GM18907 (cell line): ENCODE measurements at regions not wholly inside any gene's neighbourhood (a gene's known extent, or its start where the extent isn't known, plus 50 kb on each side); places are given as distances from the start of the nearest gene placed in this dataset.

Experiments used
- ATAC-seq: cut with Tn5 transposase; IDR thresholded peaks from one replicate; pipeline ENCODE4 v1.9.1; 2021; ENCODE audit warnings: mild to moderate bottlenecking, moderate library complexity; ENCODE audit not compliant: unreplicated experiment

DNA sequence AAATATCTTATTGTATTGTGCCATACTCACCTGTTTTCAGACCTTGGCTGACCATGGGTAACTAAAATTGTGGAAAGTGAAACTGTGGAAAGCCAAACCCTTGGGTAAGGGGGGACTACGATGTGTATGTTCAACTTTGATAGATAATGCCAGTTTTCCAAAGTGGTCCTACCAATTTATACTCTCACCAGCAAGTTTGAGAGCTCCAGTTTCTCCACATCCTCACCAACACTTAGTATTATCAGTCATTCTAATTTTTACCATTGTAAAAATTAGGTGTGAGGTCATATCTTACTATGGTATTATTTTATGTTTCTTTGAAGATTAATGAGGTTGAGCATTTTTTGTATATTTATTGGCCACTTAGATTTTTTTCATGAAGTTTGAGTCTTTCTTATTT lies 346.9 kb upstream of the PODXL start:
- no peak for ATAC-seq

DNA sequence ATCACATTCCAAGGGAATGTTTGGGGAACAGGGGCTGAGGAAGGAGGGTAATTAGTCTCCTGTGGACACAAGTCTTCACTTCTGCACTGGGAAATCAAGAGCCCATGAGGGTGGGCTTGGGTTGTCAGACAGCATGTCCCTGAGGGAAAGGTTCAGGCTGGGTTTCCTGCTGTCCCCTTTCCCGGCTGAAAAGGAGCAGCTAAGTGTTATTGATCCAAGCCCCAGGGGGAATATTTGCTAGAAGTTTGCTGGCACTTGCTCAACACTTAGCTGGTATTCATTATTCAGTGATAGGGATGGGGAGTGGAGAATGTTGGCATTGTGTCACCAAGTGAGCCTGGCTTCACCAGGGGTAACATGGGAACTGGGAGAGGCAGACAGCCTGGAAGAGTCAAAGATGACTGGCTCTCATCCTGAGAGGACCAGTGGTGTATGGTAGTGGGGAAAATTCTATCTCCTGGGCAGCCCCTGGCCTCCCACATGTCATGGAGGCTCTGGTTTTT lies 344.4 kb upstream of the PODXL start:
- ATAC-seq, result no peak

DNA sequence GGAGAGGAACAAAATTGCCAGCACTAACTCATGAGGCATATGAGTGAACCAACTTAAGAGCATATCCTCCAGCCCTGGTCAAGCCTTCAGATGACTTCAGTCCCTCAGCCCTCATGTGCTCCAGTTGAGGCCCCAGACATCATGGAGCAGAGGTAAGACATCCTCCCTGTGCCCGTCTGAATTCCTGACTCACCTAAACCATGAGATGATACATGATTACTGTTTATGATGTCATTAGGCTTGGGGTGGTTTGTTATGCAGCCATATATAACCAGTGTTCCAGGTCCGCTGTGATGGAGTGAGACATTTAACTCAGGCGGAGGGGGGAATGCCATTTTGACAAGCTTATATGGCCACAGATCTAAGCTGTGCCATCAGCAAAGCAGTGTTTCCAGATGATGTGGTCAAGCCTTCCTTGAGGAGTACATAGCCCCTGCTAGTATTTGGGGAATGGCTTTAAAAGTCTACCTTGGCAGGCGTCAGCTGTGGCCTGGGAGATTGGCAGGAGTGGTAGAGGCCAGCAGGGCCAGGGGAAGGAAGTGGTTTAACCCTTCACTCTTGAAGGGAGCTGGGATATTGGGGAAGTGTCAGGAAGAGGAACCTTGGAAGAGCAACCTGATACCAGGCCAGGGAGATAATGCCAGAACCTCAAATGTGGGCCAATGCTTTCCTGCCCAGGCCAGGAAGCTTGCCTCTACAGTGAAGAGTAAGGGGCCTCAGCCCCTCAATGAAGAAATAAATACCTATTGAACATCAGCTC lies 343.0 kb upstream of the PODXL start:
- ATAC-seq, result no peak

DNA sequence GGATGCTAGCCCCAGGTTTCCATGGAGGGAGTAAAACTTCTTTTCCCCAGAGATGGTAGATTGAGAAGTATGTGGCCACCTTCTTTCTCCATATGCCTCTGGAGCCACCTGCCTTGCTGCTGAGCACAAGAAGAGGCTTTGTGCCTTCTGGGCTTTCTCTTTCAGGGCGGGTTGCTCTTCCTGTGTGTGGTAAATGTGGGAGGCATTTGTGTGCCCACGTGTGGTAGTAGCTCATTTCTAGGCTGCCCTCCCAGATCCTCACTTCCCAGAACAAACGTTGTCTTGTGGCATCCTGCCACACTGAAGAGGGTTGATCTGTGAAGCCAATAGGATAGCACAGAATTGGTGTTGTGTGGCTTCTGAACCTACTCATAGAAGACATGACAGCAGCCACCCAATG lies 342.0 kb upstream of the PODXL start:
- ATAC-seq, result no peak

DNA sequence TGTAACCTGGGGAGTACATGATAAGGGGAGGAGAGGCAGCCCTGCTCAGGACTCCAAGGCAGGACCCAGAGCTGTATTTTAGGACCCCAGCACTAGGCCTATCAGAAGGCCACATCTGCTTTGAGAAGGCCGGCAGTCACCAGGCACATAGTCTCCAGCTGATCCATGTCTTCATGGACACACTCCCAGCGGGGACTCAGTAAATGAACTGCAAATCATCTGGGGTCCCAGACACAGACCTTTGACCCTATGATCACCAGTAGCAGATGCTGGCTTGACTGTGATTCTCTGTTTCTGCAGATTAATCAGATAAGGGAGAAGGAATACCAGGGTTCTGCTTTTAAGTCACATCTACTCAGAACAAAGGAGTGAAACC lies 341.4 kb upstream of the PODXL start:
- ATAC-seq, result no peak

DNA sequence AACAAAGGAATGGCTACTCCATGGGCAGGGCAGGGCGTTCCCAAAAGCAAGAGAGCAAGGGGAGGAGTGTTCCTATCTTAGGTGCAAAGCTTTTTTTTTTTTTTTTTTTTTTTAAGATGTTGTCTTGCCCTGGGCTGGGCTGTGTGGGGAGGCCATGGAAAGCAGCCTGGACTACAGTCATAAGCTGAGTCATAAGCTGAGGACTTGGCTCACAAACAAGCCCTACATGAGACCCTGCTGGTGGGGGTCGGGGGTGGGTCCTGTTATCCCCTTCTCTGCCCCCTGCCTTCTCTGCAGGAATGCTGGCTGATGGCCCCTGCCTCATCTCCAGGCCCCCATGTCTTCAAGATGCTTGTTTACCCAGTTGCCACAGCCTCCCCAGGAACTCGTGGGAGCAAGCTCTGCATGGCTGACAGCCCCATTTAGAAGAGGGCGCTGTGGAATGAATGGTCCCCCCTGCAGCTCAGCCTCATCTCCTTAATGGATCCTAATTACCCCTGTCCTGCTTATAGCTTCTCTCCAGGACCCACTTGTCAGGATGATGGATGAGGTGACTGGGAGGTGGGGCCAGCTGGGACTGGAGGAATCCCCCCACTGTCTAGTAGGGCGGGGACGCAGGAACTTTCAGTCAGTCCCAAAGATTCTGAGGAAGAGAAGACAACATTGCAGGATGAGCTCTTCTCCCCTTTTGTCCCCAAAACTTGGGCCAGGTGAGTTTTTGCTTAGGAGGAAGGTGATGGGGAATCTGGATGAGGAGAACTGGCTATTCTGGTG lies 340.8 kb upstream of the PODXL start:
- ATAC-seq, result no peak

DNA sequence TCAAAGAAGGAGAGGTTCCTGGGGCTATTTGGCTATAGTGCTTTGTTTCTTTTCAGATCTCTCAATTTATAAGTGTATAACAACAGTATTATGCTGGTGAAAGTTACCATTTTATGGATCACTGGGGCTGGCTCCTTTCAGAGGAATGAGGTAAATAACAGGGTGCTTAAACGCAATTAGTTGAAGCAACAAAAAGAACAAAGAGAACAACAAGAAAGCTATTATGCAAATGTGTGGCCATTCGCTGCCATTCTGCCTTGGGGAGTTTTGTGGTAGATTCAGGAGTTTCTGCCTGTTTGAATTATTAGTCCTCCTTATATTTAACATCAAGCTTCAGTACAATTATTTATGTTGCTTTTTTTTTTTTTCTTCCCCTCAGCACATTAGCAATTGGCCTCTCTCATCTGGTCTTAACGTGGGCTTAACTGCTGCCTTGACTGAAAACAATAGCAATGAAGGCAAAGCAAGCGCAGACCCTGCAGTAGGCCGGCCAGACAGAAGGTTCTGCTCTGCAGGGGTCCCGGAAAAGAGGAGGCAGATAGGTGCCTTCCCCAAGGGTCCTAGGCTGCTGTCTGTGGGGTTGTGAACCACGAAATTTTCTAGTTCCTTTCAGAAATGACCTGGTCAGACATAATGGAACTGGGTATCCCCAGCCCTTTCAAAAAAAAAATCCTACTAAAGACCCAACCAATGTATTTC lies 339.9 kb upstream of the PODXL start:
- ATAC-seq, result no peak

DNA sequence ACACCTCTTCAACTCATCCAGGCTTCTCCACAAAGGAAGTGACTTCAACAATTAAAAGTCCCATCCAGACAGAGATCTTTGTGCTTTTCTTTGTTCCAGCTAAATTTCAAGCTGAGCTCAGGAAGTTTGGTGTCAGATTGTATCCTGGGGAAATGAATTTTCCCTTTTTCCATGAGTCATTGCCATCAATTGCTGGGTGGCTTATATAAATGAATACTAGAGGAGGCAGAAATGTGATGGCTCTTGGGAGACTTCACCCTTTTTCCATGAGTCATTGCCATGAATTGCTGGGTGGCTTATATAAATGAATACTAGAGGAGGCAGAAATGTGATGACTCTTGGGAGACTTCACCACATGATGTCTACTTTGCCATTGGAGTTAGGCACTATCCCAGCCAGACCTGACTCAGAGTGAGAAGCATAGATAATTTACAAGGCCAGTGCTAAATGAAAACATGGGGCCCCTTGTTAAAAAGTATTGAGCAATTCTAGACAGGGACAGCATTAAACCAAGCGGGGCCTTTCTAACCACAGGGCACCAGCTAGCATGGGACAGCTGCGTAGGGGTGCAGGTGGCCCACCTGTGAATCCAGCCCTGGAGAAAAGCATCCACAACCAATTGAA lies 339.2 kb upstream of the PODXL start:
- no peak for ATAC-seq

DNA sequence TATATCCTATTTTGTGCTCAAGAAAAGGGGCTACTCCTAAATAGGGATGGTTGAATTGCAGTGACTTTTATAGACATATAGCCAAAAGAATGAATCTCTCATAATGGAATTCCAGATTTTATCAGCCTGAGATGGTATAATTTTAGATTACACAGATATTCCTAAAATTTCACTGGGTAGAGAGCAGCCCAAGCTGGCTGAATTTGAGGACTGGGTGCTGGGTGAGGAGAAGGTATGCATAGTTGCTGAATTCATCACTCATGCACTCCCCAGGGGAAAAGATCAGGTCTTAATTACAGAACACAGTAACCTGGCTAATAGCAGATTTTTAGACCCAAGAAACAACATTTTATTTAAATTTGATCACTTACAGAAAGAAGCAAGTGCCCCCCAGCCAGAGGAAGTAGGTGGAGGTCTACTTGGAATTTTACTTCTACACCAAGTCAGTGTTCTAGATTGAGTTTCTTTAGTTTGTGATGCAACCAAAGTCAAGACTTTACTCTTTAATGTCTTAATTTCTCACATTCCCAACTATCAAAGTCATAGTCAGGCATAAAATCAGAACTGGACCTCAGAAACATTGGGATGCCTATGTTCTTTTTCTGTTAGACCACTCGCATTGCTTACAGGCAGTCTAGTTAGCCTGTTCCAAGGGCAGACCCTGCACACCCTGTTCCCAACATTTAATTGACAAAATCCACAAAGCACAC lies 337.4 kb upstream of the PODXL start:
- ATAC-seq, result no peak

DNA sequence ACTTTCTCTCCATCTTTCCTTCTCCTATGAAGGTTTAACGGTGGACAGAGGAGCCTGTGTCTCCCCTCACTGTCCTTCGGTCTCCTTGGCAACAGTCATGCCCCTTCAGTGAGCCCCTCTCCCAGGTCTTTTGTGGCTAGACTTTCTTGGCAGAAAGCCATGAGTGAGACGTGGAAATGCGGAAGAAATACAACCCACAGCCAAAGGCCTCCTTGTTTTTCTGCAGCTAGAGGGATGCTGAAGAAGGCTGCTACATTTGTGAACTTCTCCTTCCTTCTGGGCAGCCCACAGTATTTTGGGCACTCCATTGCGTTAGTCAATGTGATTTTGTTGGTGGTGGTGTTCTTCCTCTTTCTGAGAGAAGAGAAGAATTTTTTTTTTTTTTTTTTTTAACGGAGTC lies 333.7 kb upstream of the PODXL start:
- ATAC-seq, result no peak

DNA sequence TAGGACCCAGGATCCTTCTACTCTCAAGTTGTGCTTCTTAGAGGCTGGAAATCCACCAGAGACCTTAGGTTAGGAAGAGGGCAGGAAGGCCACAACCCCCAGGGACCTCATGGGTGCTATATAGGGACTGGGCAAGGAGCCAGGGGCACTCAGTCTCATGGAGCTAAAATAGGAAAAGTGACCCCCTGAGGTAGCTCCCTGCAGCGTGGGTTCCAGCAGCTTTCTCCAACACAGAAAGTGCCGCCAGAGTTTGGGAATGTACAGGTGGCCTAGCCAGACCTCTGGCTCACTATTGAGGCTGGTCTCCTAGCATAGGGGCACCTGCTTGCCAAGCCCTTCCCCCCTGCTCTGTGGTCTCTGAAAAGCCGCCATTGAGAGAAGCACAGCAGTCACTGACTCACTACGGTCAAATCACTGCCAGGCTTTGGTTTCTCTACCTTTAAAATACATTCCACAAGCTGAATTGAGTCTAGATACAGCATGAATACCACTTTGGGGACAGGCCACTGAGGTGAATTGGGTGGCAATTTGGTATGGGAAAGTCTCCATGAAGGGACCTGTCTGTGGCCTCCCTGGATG lies 333.2 kb upstream of the PODXL start:
- ATAC-seq, result no peak

DNA sequence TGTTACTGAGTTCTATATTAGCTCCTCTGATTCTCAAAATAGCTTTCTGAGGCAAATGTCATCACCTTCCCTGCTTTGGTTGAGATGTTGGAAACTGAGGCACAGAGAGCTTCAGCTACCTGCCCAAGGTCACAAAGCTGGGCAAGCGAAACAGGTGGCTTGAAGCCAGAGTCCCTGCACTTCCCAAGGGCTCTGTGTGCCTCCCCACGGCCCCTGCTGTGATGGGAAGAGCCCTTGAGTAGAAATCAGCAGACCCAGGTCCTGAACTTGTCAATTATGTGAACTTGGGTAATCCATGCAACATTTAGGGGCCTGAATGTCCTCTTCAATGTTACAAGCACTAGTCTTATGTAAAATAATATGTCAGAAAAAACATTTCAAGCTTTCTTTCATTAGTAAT lies 327.3 kb upstream of the PODXL start:
- ATAC-seq, result no peak

DNA sequence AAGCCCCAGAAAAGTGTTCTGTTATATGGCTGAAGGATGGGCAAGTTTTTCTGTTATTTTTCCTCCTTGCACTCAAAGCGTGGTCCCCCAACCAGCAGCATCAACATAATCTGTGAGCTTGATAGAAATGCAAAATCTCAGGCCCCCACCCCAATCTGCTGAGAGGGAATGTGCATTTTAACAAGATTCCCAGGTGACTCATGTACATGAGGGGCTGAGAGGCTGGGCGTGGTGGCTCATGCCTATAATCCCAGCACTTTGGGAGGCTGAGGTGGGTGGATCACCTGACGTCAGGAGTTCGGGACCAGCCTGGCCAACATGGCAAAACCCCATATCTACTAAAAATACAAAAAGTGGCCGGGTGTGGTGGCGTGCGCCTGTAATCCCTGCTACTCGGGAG lies 326.8 kb upstream of the PODXL start:
- ATAC-seq, result no peak

DNA sequence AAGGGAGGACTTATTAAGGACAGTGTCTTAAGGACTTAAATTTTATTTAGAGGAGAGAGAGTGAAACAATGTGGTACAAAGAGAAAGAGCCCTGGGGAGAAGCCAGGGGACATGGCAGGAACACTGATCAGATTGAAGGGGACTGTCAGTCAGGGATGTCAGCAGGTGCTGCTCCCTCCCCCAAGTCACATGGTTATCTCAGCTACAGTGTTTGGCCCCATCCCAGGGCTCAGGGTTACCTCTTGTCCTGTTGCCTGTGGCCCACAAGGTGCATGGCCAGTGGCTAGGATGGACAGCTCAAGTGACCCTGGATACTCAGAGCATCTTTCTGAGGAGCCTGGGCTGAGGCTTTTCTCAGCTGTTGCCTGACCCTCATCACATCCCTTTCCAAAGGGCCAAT lies 325.9 kb upstream of the PODXL start:
- ATAC-seq, result no peak

DNA sequence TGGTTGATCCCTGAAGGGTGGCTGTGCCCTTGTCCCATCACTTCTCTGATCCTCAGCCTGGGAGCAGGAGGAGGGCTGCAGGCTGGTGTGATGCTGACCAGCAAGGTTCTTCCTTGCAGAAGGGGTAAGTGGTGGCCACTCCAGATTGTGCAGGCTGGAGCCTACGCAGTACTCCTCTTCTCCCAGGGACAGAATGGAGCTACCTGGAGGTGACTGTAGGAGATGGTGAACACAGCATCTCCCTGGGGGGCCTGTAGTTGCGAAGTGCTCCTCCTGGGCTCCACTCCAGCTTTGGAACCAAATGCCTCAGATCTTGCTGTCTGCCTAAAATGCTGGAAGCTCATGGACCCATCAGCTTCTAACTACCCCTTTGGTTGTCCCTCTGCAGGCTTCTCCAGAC lies 323.6 kb upstream of the PODXL start:
- ATAC-seq, result no peak

DNA sequence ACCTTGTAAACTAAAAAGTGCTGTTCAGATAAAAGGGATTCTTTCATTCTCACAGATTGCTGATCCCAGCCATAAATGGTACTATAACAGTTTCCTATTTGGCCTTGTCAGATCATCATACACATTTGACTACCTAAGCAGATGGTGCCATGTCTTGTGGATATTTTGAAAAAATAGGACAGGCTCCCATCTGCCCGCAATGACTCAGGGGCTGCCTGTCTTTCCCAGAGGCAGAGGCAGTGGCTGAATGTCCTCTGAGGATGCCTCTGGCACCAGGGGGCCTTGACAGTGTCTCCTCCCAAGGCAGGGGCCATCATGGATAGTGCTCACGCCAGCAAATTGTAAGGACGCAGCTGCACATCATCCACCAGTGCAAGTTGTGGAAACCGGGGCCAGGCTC lies 323.0 kb upstream of the PODXL start:
- ATAC-seq, result no peak

DNA sequence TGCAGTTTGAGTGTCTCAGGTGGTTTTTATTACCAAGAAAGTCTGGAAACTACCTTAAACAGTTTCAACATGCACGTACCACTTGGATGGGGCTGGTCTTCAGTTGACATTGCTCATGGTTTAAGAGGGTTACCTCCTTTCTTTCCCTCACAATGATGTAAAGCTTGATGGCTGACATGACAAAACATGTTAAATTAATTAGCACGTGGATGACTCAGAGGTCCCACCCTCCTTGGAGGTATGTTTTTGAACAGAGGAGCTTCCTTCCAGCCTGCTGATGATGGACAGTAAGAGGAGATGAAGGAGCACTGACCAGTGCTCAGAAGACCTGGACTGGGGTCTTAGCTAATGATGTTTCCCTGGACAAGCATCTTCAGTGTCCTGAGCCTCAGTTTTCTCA lies 322.3 kb upstream of the PODXL start:
- ATAC-seq, result no peak

DNA sequence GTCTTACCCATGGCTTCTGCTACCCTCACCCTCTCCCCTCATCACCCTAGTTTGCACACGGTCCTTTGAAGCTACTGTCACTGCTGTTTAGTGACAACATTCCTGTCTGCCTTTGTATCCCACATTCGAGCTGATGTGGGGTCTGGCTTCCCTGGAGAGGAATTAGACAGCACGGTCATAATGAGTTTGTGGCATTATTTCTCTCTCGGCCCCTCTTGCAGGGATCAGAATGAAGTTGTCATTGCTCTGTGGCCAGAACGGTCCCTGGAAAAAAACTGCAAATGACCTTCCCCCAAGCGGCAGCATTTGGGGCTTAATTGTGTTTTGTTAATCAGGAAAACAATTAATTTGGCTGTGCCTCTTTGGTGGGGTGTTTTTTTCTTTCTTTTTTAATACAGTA lies 317.2 kb upstream of the PODXL start:
- ATAC-seq, result no peak

DNA sequence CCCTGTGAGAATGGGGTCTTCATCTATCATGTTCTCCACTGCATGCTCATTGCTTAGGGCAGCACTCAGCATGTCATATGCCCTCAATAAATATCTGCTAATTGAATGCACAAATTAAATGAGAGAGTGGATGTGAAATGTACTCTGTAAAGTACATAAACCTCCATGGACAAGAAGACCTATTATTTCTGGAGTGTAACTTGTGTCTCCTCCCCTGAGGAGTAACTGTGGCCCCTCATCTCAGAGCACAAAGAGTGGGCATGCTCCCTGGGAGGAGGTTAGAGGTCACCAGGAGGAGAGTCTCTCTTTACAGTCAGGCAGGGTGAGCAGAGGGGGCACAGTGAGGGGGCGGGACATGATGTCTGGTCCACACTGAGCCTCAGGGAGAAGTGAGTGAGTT lies 313.6 kb upstream of the PODXL start:
- no peak for ATAC-seq

DNA sequence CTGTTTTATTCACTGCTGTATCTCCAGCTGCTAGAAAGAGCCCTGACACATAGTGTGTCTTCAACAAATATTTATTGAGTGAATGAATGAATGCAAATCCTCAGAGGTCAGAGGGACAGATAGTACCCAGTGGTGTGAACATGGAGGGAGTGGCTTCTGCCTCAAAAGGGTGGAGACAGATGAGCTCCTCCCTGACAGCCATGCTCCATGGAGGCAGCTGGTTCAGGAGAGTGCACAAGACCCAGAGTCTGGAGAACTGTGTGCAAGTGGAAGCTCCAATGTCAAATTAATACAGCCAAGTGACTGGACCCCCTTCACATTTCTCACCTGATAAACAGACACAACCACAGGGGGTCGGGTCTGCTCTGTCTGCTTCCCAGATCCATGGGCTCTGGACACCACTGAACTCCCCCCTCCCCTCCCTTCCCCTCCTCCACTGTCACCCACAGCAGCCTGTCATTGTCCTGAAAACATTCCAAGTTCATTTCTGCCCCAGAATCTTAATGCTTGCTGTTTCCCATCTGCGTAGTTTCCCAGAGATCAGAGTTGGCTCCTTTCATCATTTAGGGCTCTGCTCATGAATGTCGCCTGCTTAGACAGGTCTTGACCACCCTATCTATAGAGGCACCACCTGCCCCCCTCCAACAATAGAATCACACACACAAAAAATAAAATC lies 312.9 kb upstream of the PODXL start:
- no peak for ATAC-seq
